H9 (cell line): ENCODE measurements at regions not wholly inside any gene's neighbourhood (a gene's known extent, or its start where the extent isn't known, plus 50 kb on each side); places are given as distances from the start of the nearest gene placed in this dataset.

Experiments
- DNase-seq: peaks from one replicate; pipeline ENCODE4 v3.0.0-alpha.2; 2017
- H2AFZ ChIP-seq: one replicate; pipeline ENCODE4 v1.6.1; 2013; ENCODE audit warnings: mild to moderate bottlenecking, low read length, control low read depth, moderate library complexity
- H2AK5ac ChIP-seq: 2 replicates; pipeline ENCODE4 v1.6.1; 2013; ENCODE audit warnings: low read length, control low read depth, mixed read lengths; ENCODE audit not compliant: insufficient read length
- H2BK120ac ChIP-seq: one replicate; pipeline ENCODE4 v1.6.1; 2013; ENCODE audit warnings: low read depth, mild to moderate bottlenecking, low read length, control low read depth, inconsistent platforms; ENCODE audit not compliant: poor library complexity, severe bottlenecking
- H2BK12ac ChIP-seq: 2 replicates; pipeline ENCODE4 v1.6.1; 2013; ENCODE audit warnings: low read length, control low read depth, mixed read lengths, low read depth; ENCODE audit not compliant: insufficient read length
- H2BK15ac ChIP-seq: 2 replicates; pipeline ENCODE4 v1.6.1; 2013; ENCODE audit warnings: low read depth, low read length, control low read depth
- H2BK20ac ChIP-seq: one replicate; pipeline ENCODE4 v1.6.1; 2013; ENCODE audit warnings: low read depth, mild to moderate bottlenecking, low read length, control low read depth, inconsistent platforms; ENCODE audit not compliant: poor library complexity, severe bottlenecking
- H2BK5ac ChIP-seq: 2 replicates; pipeline ENCODE4 v1.6.1; 2013; ENCODE audit warnings: low read length, control low read depth, mixed read lengths; ENCODE audit not compliant: insufficient read length
- H3K14ac ChIP-seq: 2 replicates; pipeline ENCODE4 v1.6.1; 2013; ENCODE audit warnings: low read length, control low read depth; ENCODE audit not compliant: insufficient read depth
- H3K18ac ChIP-seq: 2 replicates; pipeline ENCODE4 v1.6.1; 2013; ENCODE audit warnings: low read depth, mild to moderate bottlenecking, mixed read lengths, low read length, control low read depth; ENCODE audit not compliant: insufficient read length
- H3K23ac ChIP-seq: 2 replicates; pipeline ENCODE4 v1.6.1; 2013; ENCODE audit warnings: low read length, control low read depth, mixed read lengths, low read depth; ENCODE audit not compliant: insufficient read length
- H3K23me2 ChIP-seq: 2 replicates; pipeline ENCODE4 v1.6.1; 2013; ENCODE audit warnings: low read depth, mild to moderate bottlenecking, mixed read lengths, low read length, control low read depth; ENCODE audit not compliant: insufficient read length, poor library complexity, severe bottlenecking
- H3K27ac ChIP-seq: 2 replicates; pipeline ENCODE4 v1.5.1; 2013; ENCODE audit warnings: low read length, control low read depth, mixed read lengths, low read depth; ENCODE audit not compliant: insufficient read length
- H3K27me3 ChIP-seq: 2 replicates; pipeline ENCODE4 v1.6.1; 2013; ENCODE audit warnings: low read length, control low read depth, inconsistent platforms; ENCODE audit not compliant: insufficient read depth
- H3K4ac ChIP-seq: 2 replicates; pipeline ENCODE4 v1.6.1; 2013; ENCODE audit warnings: low read depth, mild to moderate bottlenecking, control low read depth, inconsistent platforms, low read length, moderate library complexity
- H3K4me1 ChIP-seq: 2 replicates; pipeline ENCODE4 v1.6.1; 2013; ENCODE audit warnings: low read length, control low read depth, inconsistent platforms; ENCODE audit not compliant: insufficient read depth
- H3K4me2 ChIP-seq: 2 replicates; pipeline ENCODE4 v1.6.1; 2013; ENCODE audit warnings: low read length, control low read depth, mixed read lengths; ENCODE audit not compliant: insufficient read length, insufficient read depth
- H3K56ac ChIP-seq: 2 replicates; pipeline ENCODE4 v1.6.1; 2013; ENCODE audit warnings: low read depth, mild to moderate bottlenecking, mixed read lengths, low read length, control low read depth; ENCODE audit not compliant: insufficient read length
- H3K79me1 ChIP-seq: 2 replicates; pipeline ENCODE4 v1.6.1; 2013; ENCODE audit warnings: low read depth, mild to moderate bottlenecking, moderate library complexity, low read length, control low read depth, inconsistent platforms; ENCODE audit not compliant: insufficient read depth, poor library complexity, severe bottlenecking
- H3K79me2 ChIP-seq: 2 replicates; pipeline ENCODE4 v1.6.1; 2013; ENCODE audit warnings: low read length, control low read depth, inconsistent platforms; ENCODE audit not compliant: insufficient read depth
- H3K9ac ChIP-seq: 2 replicates; pipeline ENCODE4 v1.6.1; 2013; ENCODE audit warnings: low read length, control low read depth, mixed read lengths; ENCODE audit not compliant: insufficient read length; ENCODE audit errors: extremely low read depth
- H3K9me3 ChIP-seq: one replicate; pipeline ENCODE4 v1.6.1; 2013; ENCODE audit warnings: low read depth, low read length, inconsistent platforms; ENCODE audit not compliant: control insufficient read depth
- H3T11ph ChIP-seq: one replicate; pipeline ENCODE4 v1.6.1; 2013; ENCODE audit warnings: mild to moderate bottlenecking, low read length, control low read depth, inconsistent platforms
- H4K20me1 ChIP-seq: one replicate; pipeline ENCODE4 v1.6.1; 2013; ENCODE audit not compliant: control insufficient read depth, insufficient read length, insufficient read depth
- H4K5ac ChIP-seq: 2 replicates; pipeline ENCODE4 v1.6.1; 2013; ENCODE audit warnings: low read depth, mild to moderate bottlenecking, mixed read lengths, low read length, control low read depth; ENCODE audit not compliant: insufficient read length
- H4K8ac ChIP-seq: replicated peaks from 2 replicates; pipeline ENCODE4 v1.6.1; 2013; ENCODE audit warnings: low read length, control low read depth, mixed read lengths, low read depth; ENCODE audit not compliant: insufficient read length
- H4K91ac ChIP-seq: 2 replicates; pipeline ENCODE4 v1.6.1; 2013; ENCODE audit warnings: low read depth, mild to moderate bottlenecking, moderate library complexity, mixed read lengths, low read length, control low read depth; ENCODE audit not compliant: insufficient read length
- H3K27ac Mint-ChIP-seq, 3 experiments: 2 replicates in 2 of 3; 3 replicates in 1 of 3; pipeline ENCODE4 v1.8.0; 2020 to 2021; ENCODE audit warnings: mixed read lengths in 3 of 3, mild to moderate bottlenecking in 1 of 3, moderate library complexity in 1 of 3
- H3K27me3 Mint-ChIP-seq: 2 replicates; pipeline ENCODE4 v1.8.0; 2021; ENCODE audit warnings: low read depth, mild to moderate bottlenecking, moderate library complexity, mixed read lengths
- H3K36me3 Mint-ChIP-seq, 3 experiments: 2 replicates in 2 of 3; 3 replicates in 1 of 3; pipeline ENCODE4 v1.8.0; 2020 to 2021; ENCODE audit warnings: low read depth in 3 of 3, mixed read lengths in 3 of 3; ENCODE audit not compliant: insufficient read depth in 1 of 3
- H3K4me1 Mint-ChIP-seq, 2 experiments: 2 replicates each; pipeline ENCODE4 v1.8.0; 2020; ENCODE audit warnings: mixed read lengths in 2 of 2
- H3K4me3 Mint-ChIP-seq, 2 experiments: 2 replicates in 1 of 2; 3 replicates in 1 of 2; pipeline ENCODE4 v1.8.0; 2020 to 2021; ENCODE audit warnings: mild to moderate bottlenecking in 2 of 2, mixed read lengths in 2 of 2, moderate library complexity in 1 of 2
- H3K9me3 Mint-ChIP-seq, 2 experiments: 2 replicates in 1 of 2; 3 replicates in 1 of 2; pipeline ENCODE4 v1.8.0; 2020; ENCODE audit warnings: mild to moderate bottlenecking in 2 of 2, mixed read lengths in 2 of 2, moderate library complexity in 1 of 2
- CTCF ChIP-seq: fragments of 200-600 bp; sonication (generic); conservative IDR thresholded peaks from 3 replicates; pipeline ENCODE4 v1.8.0; 2021; ENCODE audit warnings: antibody characterized with exemption, mild to moderate bottlenecking
- WGBS: extraction: QIAGEN DNeasy Blood & Tissue Kit; methylation state at CpG from one replicate; pipeline ENCODE4 v1.1.7; 2013; ENCODE audit warnings: missing lambda C conversion rate, low lambda C conversion rate, mixed read lengths; ENCODE audit not compliant: insufficient read length; ENCODE audit errors: extremely low coverage; 5-methylcytosine and 5-hydroxymethylcytosine counted together

- no peak overlapping the region for H3T11ph ChIP-seq
- no peak for TF ChIP-seq CTCF
- H3K27ac ChIP-seq: no peak overlapping the region
- H3K4me1 Mint-ChIP-seq: peaks cover 5 to 13% of the 10 kb centered on the region in 2 experiments; a peak in 3 of 4 replicates
- H3K27ac Mint-ChIP-seq: no peak overlapping the region
- no peaks in the 10 kb centered on the region for H3K23me2 ChIP-seq
- no peak overlapping the region for H3K4me2 ChIP-seq
- H3K4me1 ChIP-seq: no peaks in the 10 kb centered on the region; the same call in 1 of the 2 replicates
- no peak overlapping the region for H3K4ac ChIP-seq
- H2BK5ac ChIP-seq: no peak overlapping the region
- H3K14ac ChIP-seq: no peak overlapping the region
- DNase-seq: no peak
- no peak overlapping the region for H2BK15ac ChIP-seq
- no CpG with 5 or more reads among the region's 3 CpGs for WGBS
- H3K4me3 Mint-ChIP-seq: no peak overlapping the region
- H4K91ac ChIP-seq: no peak overlapping the region
- H2BK20ac ChIP-seq: no peak overlapping the region
- H2AK5ac ChIP-seq: no peak overlapping the region
- H2BK12ac ChIP-seq: no peak overlapping the region
- H2BK120ac ChIP-seq: no peak overlapping the region
- no peak overlapping the region for H2AFZ ChIP-seq
- H3K27me3 Mint-ChIP-seq: no peaks in the 10 kb centered on the region
- no peak overlapping the region for H3K9ac ChIP-seq
- H3K79me2 ChIP-seq: no peaks in the 10 kb centered on the region
- H3K56ac ChIP-seq: no peak overlapping the region
- H3K23ac ChIP-seq: no peak overlapping the region
- H3K9me3 Mint-ChIP-seq: no peaks in the 10 kb centered on the region
- H4K5ac ChIP-seq: no peak overlapping the region
- H4K8ac ChIP-seq: no peak overlapping the region
- no peaks in the 10 kb centered on the region for H3K27me3 ChIP-seq
- no peaks in the 10 kb centered on the region for H3K79me1 ChIP-seq
- H4K20me1 ChIP-seq: no peaks in the 10 kb centered on the region
- no peaks in the 10 kb centered on the region for H3K36me3 Mint-ChIP-seq
- H3K9me3 ChIP-seq: no peaks in the 10 kb centered on the region
- no peak overlapping the region for H3K18ac ChIP-seq
These were observed 279.9 kb downstream of the ARL4A start for GRCh38 chr7:12967322-12967721.
